HS-5 (cell line): ENCODE measurements at regions not wholly inside any gene's neighbourhood (a gene's known extent, or its start where the extent isn't known, plus 50 kb on each side); places are given as distances from the start of the nearest gene placed in this dataset.
A peak's percentile ranks its signal among the peaks of the same experiment; 100 is the strongest.
"Not testable (repeated sequence)": the region's sequence is repeated elsewhere in the genome, so short reads cannot be mapped to it uniquely, and the experiment has no call there.

Source experiments
- DNase-seq: peaks from one replicate; pipeline ENCODE4 v3.0.0-alpha.2; 2012; ENCODE audit warnings: low read depth

- DNase-seq: no peak
Measured at GRCh38 chr5:45060724-45061123, 252.0 kb downstream of the MRPS30 start.

- no peak for DNase-seq
Measured at GRCh38 chr5:45062044-45062443, 253.3 kb downstream of the MRPS30 start.

- no peak for DNase-seq
Measured at GRCh38 chr5:45081082-45081481, 272.3 kb downstream of the MRPS30 start.

GRCh38 chr5:45089870-45090269 is 281.1 kb downstream of the MRPS30 start:
- no peak for DNase-seq

GRCh38 chr5:45093377-45093776 is 284.6 kb downstream of the MRPS30 start:
- DNase-seq: no peak

GRCh38 chr5:45094876-45095440 is 286.2 kb downstream of the MRPS30 start:
- no peak for DNase-seq

- no peak for DNase-seq
Measured at GRCh38 chr5:45098483-45098882, 289.7 kb downstream of the MRPS30 start.

GRCh38 chr5:45101146-45101545 is 292.4 kb downstream of the MRPS30 start:
- DNase-seq: peak; percentile 32

- no peak for DNase-seq
Measured at GRCh38 chr5:45105491-45105994, 296.8 kb downstream of the MRPS30 start.

- DNase-seq: no peak
Measured at GRCh38 chr5:45109062-45109461, 300.3 kb downstream of the MRPS30 start.

GRCh38 chr5:45109636-45110035 is 300.9 kb downstream of the MRPS30 start:
- DNase-seq: no peak

- DNase-seq: no peak
Measured at GRCh38 chr5:45110399-45110798, 301.7 kb downstream of the MRPS30 start.

GRCh38 chr5:45113726-45114125 is 305.0 kb downstream of the MRPS30 start:
- DNase-seq: peak; percentile 94

- DNase-seq: no peak
Measured at GRCh38 chr5:45132972-45133371, 324.2 kb downstream of the MRPS30 start.

- DNase-seq: no peak
Measured at GRCh38 chr5:45162974-45163373, 354.2 kb downstream of the MRPS30 start.

GRCh38 chr5:45171563-45171962 is 362.8 kb downstream of the MRPS30 start:
- no peak for DNase-seq

GRCh38 chr5:45172634-45173033 is 363.9 kb downstream of the MRPS30 start:
- not testable (repeated sequence) for DNase-seq

- DNase-seq: no peak
Measured at GRCh38 chr5:45179686-45180085, 370.9 kb downstream of the MRPS30 start.

- no peak for DNase-seq
Measured at GRCh38 chr5:45189042-45189441, 380.3 kb downstream of the MRPS30 start.

- DNase-seq: no peak
Measured at GRCh38 chr5:45189481-45189880, 380.7 kb downstream of the MRPS30 start.

- no peak for DNase-seq
Measured at GRCh38 chr5:45195026-45195425, 386.3 kb downstream of the MRPS30 start.
